ENCODE measurements at regions not wholly inside any gene's neighbourhood (a gene's known extent, or its start where the extent isn't known, plus 50 kb on each side); places are given as distances from the start of the nearest gene placed in this dataset.

- TF ChIP-seq NFIC (IDR thresholded peaks at IDR 0.05) (no peak), EGR1 (IDR thresholded peaks at IDR 0.05) (no peak), REST (IDR thresholded peaks at IDR 0.05; ENCODE audit: low read depth) (no peak)
Measured at GRCh38 chr2:15043336-15044058, 411.0 kb downstream of the LRATD1 start.

GRCh38 chr2:15045054-15045453 lies 412.5 kb downstream of the LRATD1 start:
- TF ChIP-seq REST (IDR thresholded peaks at IDR 0.05; ENCODE audit: low read depth) (no peak), MAX (IDR thresholded peaks at IDR 0.05) (no peak), EGR1 (IDR thresholded peaks at IDR 0.05) (no peak), USF1 (IDR thresholded peaks at IDR 0.05) (no peak), NFIC (IDR thresholded peaks at IDR 0.05) (no peak), CEBPB (IDR thresholded peaks at IDR 0.05) (no peak), RAD21 (IDR thresholded peaks at IDR 0.05; ENCODE audit: low read depth) (no peak), FOXM1 (IDR thresholded peaks at IDR 0.05; ENCODE audit: borderline replicate concordance, low read depth) (no peak), TCF12 (IDR thresholded peaks at IDR 0.05; ENCODE audit: low read depth) (no peak)

- TF ChIP-seq FOXM1 (IDR thresholded peaks at IDR 0.05; ENCODE audit: borderline replicate concordance, low read depth) = no peak
- TF ChIP-seq CREB1 (IDR thresholded peaks at IDR 0.05; ENCODE audit: low read depth) = no peak
- TF ChIP-seq YY1 (IDR thresholded peaks at IDR 0.05; ENCODE audit: low read depth) = no peak
- no peak for TF ChIP-seq REST (IDR thresholded peaks at IDR 0.05; ENCODE audit: low read depth)
- TF ChIP-seq RAD21 (IDR thresholded peaks at IDR 0.05; ENCODE audit: low read depth) = no peak
- no peak for TF ChIP-seq TCF12 (IDR thresholded peaks at IDR 0.05; ENCODE audit: low read depth)
- TF ChIP-seq TEAD4 (IDR thresholded peaks at IDR 0.05) = no peak
- no peak for TF ChIP-seq USF1 (IDR thresholded peaks at IDR 0.05)
- no peak for TF ChIP-seq TAF1 (IDR thresholded peaks at IDR 0.05; ENCODE audit: low read depth)
- no peak for TF ChIP-seq ZBTB7A (IDR thresholded peaks at IDR 0.05; ENCODE audit: low read depth)
- no peak for TF ChIP-seq EGR1 (IDR thresholded peaks at IDR 0.05)
Measured at GRCh38 chr2:15047184-15047583, 414.7 kb downstream of the LRATD1 start.

- no peak for TF ChIP-seq ZBTB7A (IDR thresholded peaks at IDR 0.05; ENCODE audit: low read depth)
- no peak for TF ChIP-seq USF1 (IDR thresholded peaks at IDR 0.05)
- no peak for TF ChIP-seq TEAD4 (IDR thresholded peaks at IDR 0.05)
- no peak for TF ChIP-seq TCF12 (IDR thresholded peaks at IDR 0.05; ENCODE audit: low read depth)
- TF ChIP-seq FOXM1 (IDR thresholded peaks at IDR 0.05; ENCODE audit: borderline replicate concordance, low read depth) = no peak
- no peak for TF ChIP-seq EGR1 (IDR thresholded peaks at IDR 0.05)
- no peak for TF ChIP-seq EP300 (IDR thresholded peaks at IDR 0.05; ENCODE audit: borderline replicate concordance)
- TF ChIP-seq REST (IDR thresholded peaks at IDR 0.05; ENCODE audit: low read depth) = no peak
- no peak for TF ChIP-seq YY1 (IDR thresholded peaks at IDR 0.05; ENCODE audit: low read depth)
- no peak for TF ChIP-seq MAX (IDR thresholded peaks at IDR 0.05)
- no peak for TF ChIP-seq CREB1 (IDR thresholded peaks at IDR 0.05; ENCODE audit: low read depth)
- no peak for TF ChIP-seq CEBPB (IDR thresholded peaks at IDR 0.05)
- TF ChIP-seq NFIC (IDR thresholded peaks at IDR 0.05) = no peak
- no peak for TF ChIP-seq TAF1 (IDR thresholded peaks at IDR 0.05; ENCODE audit: low read depth)
- no peak for TF ChIP-seq RAD21 (IDR thresholded peaks at IDR 0.05; ENCODE audit: low read depth)
Measured at GRCh38 chr2:15048000-15048399, 415.5 kb downstream of the LRATD1 start.
